HepG2 (cell line): ENCODE measurements at regions not wholly inside any gene's neighbourhood (a gene's known extent, or its start where the extent isn't known, plus 50 kb on each side); places are given as distances from the start of the nearest gene placed in this dataset.

ENCODE experiments used
- ARNTL ChIP-seq: sonication (generic); formaldehyde crosslinking; IDR thresholded peaks from 2 replicates; pipeline ENCODE4 v1.4.0; 2020; ENCODE audit warnings: mild to moderate bottlenecking, missing genetic modification reagents
- CERS6 ChIP-seq: sonication (generic); formaldehyde crosslinking; IDR thresholded peaks from 2 replicates; pipeline ENCODE4 v1.5.0; 2020; ENCODE audit warnings: missing genetic modification reagents
- FOXJ3 ChIP-seq: sonication (generic); formaldehyde crosslinking; IDR thresholded peaks from 2 replicates; pipeline ENCODE4 v1.4.0; 2020; ENCODE audit warnings: missing genetic modification reagents, mild to moderate bottlenecking, borderline replicate concordance
- HDAC2 ChIP-seq: sonication (generic); formaldehyde crosslinking; IDR thresholded peaks from 2 replicates; pipeline ENCODE4 v1.4.0; 2020; ENCODE audit warnings: missing genetic modification reagents
- HMGA1 ChIP-seq: sonication (generic); formaldehyde crosslinking; conservative IDR thresholded peaks from 2 replicates; pipeline ENCODE4 v1.4.0; 2020; ENCODE audit warnings: missing genetic modification reagents
- HNRNPK ChIP-seq: fragments of 200-400 bp; formaldehyde crosslinking; IDR thresholded peaks from 2 replicates; pipeline ENCODE4 v1.6.1; 2018; ENCODE audit warnings: low read length, low read depth, moderate library complexity, mild to moderate bottlenecking; ENCODE audit not compliant: poor library complexity, severe bottlenecking
- HNRNPUL1 ChIP-seq: fragments of 200-400 bp; formaldehyde crosslinking; IDR thresholded peaks from 2 replicates; pipeline ENCODE4 v1.6.1; 2017; ENCODE audit warnings: low read depth, mild to moderate bottlenecking, low read length, moderate library complexity
- KDM6A ChIP-seq: IDR thresholded peaks from 2 replicates; pipeline ENCODE4 v1.6.1; 2016; ENCODE audit warnings: low read depth
- MYNN ChIP-seq: sonication (generic); formaldehyde crosslinking; IDR thresholded peaks from 2 replicates; pipeline ENCODE4 v1.4.0; 2020; ENCODE audit warnings: mild to moderate bottlenecking, low read depth, missing genetic modification reagents
- NCOA2 ChIP-seq: sonication (generic); formaldehyde crosslinking; IDR thresholded peaks from 2 replicates; pipeline ENCODE4 v1.8.0; 2022; ENCODE audit warnings: inconsistent platforms
- NCOA5 ChIP-seq: sonication (generic); formaldehyde crosslinking; IDR thresholded peaks from 2 replicates; pipeline ENCODE4 v1.4.0; 2020; ENCODE audit warnings: missing genetic modification reagents
- NCOR1 ChIP-seq: fragments of 200-600 bp; sonication (generic); IDR thresholded peaks from 2 replicates; pipeline ENCODE4 v1.7.0; 2017; ENCODE audit warnings: antibody characterized with exemption, low read length, borderline replicate concordance
- NFE2L1 ChIP-seq: sonication (generic); formaldehyde crosslinking; IDR thresholded peaks from 2 replicates; pipeline ENCODE4 v1.4.0; 2020; ENCODE audit warnings: missing genetic modification reagents, mild to moderate bottlenecking, borderline replicate concordance
- NR2F1 ChIP-seq, 2 experiments: fragments of 450-650 bp in 1 of 2; formaldehyde crosslinking in 1 of 2; IDR thresholded peaks; 2 replicates each; pipeline versions ENCODE4 v1.5.0 to v1.6.1; 2016 to 2020; ENCODE audit warnings: mild to moderate bottlenecking in 1 of 2, missing compliant biosample characterization in 1 of 2, missing genetic modification reagents in 1 of 2, moderate library complexity in 1 of 2
- POGZ ChIP-seq: sonication (generic); formaldehyde crosslinking; IDR thresholded peaks from 2 replicates; pipeline ENCODE4 v1.4.0; 2020; ENCODE audit warnings: mild to moderate bottlenecking, missing genetic modification reagents
- RBAK ChIP-seq: sonication (generic); formaldehyde crosslinking; IDR thresholded peaks from 2 replicates; pipeline ENCODE4 v1.5.1; 2020; ENCODE audit warnings: mild to moderate bottlenecking, missing genetic modification reagents
- RBM39 ChIP-seq: fragments of 200-400 bp; formaldehyde crosslinking; IDR thresholded peaks from one replicate; pipeline ENCODE4 v1.6.1; 2018; ENCODE audit warnings: antibody characterized with exemption, mild to moderate bottlenecking, low read depth, low read length; ENCODE audit not compliant: poor library complexity, severe bottlenecking
- RXRA ChIP-seq: sonication (generic); formaldehyde crosslinking; IDR thresholded peaks from 2 replicates; pipeline ENCODE4 v1.5.1; 2020; ENCODE audit warnings: missing genetic modification reagents
- STAT5B ChIP-seq: sonication (generic); formaldehyde crosslinking; IDR thresholded peaks from 2 replicates; pipeline ENCODE4 v1.4.0; 2020; ENCODE audit warnings: missing genetic modification reagents
- TARDBP ChIP-seq: sonication (generic); formaldehyde crosslinking; IDR thresholded peaks from 2 replicates; pipeline ENCODE4 v1.8.0; 2022; ENCODE audit warnings: mild to moderate bottlenecking, missing genetic modification reagents
- ZC3H4 ChIP-seq: sonication (generic); formaldehyde crosslinking; IDR thresholded peaks from 2 replicates; pipeline ENCODE4 v1.4.0; 2020; ENCODE audit warnings: missing genetic modification reagents, borderline replicate concordance
- ZFP62 ChIP-seq: sonication (generic); formaldehyde crosslinking; IDR thresholded peaks from 2 replicates; pipeline ENCODE4 v1.4.0; 2020; ENCODE audit warnings: missing genetic modification reagents
- ZKSCAN1 ChIP-seq: fragments of 150-350 bp; IDR thresholded peaks from 2 replicates; pipeline ENCODE4 v1.6.1; 2014; ENCODE audit warnings: low read length
- ZNF367 ChIP-seq: sonication (generic); formaldehyde crosslinking; IDR thresholded peaks from 2 replicates; pipeline ENCODE4 v1.4.0; 2020; ENCODE audit warnings: missing genetic modification reagents, borderline replicate concordance
- TF ChIP-seq, protein P1 (sequence below): sonication (generic); formaldehyde crosslinking; IDR thresholded peaks from 2 replicates; pipeline ENCODE4 v1.9.0; 2021; ENCODE audit warnings: missing genetic modification reagents, borderline replicate concordance
- TF ChIP-seq, protein P2 (sequence below): sonication (generic); formaldehyde crosslinking; IDR thresholded peaks from 2 replicates; pipeline ENCODE4 v1.8.1; 2023; ENCODE audit warnings: mild to moderate bottlenecking, missing genetic modification reagents

DNA sequence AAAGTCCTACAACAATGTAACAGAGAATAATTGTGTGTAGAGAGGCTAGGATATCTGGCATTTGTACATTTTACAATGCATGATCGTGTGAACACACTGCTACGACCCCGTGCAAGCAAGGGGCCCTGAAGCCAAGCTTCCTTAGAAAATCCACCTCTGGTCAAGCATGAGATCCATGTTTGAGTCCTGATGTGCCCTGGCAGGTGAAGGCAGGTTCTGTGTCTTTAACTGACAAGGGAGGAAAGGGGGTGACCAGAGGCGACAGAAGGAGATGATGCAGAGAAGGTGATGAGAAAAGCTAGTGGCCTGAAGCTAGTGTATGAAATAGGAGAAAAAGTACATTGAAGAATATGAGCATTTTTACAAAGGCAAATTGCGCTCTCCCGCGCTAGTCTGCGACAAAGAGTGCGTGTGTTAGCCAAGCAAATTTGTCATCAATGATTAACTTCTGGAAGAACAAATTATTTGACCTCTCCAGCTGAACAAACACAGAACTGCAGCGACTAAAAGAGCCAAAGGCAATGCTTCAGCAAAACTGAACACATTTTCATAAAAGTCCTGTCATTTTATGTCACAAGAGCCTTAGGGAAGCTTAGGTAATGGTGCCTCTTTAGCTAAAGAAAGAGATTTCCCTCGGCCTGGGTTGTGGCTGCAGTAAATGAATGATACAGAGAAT is 101.7 kb upstream of the DAPK1 start (continued):
- no peak for TF ChIP-seq HNRNPK
- peak; percentile 82; the same call in 1 of the 2 replicates for TF ChIP-seq NCOR1
- 0 out of 2 replicates have a peak, but pooled peaks have one; percentile 37 for TF ChIP-seq MYNN (CRISPR knock-in tag)
- TF ChIP-seq NR2F1 (CRISPR knock-in tag; IDR thresholded peaks at IDR 0.05): peak; percentile 93 to 100
- TF ChIP-seq, protein P1, sequence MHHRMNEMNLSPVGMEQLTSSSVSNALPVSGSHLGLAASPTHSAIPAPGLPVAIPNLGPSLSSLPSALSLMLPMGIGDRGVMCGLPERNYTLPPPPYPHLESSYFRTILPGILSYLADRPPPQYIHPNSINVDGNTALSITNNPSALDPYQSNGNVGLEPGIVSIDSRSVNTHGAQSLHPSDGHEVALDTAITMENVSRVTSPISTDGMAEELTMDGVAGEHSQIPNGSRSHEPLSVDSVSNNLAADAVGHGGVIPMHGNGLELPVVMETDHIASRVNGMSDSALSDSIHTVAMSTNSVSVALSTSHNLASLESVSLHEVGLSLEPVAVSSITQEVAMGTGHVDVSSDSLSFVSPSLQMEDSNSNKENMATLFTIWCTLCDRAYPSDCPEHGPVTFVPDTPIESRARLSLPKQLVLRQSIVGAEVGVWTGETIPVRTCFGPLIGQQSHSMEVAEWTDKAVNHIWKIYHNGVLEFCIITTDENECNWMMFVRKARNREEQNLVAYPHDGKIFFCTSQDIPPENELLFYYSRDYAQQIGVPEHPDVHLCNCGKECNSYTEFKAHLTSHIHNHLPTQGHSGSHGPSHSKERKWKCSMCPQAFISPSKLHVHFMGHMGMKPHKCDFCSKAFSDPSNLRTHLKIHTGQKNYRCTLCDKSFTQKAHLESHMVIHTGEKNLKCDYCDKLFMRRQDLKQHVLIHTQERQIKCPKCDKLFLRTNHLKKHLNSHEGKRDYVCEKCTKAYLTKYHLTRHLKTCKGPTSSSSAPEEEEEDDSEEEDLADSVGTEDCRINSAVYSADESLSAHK (CRISPR knock-in tag): no peak
- no peak for TF ChIP-seq RBAK (CRISPR knock-in tag)
- TF ChIP-seq POGZ (CRISPR knock-in tag): 0 out of 2 replicates have a peak, but pooled peaks have one; percentile 18
- TF ChIP-seq HMGA1 (CRISPR knock-in tag): no peak
- peak; percentile 63 for TF ChIP-seq NCOA2 (CRISPR knock-in tag)
- TF ChIP-seq HNRNPUL1: peak; percentile 88
- peak; percentile 64; the same call in 1 of the 2 replicates for TF ChIP-seq FOXJ3
- TF ChIP-seq, protein P2, sequence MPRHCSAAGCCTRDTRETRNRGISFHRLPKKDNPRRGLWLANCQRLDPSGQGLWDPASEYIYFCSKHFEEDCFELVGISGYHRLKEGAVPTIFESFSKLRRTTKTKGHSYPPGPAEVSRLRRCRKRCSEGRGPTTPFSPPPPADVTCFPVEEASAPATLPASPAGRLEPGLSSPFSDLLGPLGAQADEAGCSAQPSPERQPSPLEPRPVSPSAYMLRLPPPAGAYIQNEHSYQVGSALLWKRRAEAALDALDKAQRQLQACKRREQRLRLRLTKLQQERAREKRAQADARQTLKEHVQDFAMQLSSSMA (CRISPR knock-in tag): no peak
- TF ChIP-seq KDM6A (CRISPR knock-in tag): no peak
- no peak for TF ChIP-seq NCOA5 (CRISPR knock-in tag)
- no peak for TF ChIP-seq ZKSCAN1
- peak; percentile 46; the same call in 1 of the 2 replicates for TF ChIP-seq TARDBP (CRISPR knock-in tag)
- no peak for TF ChIP-seq ZFP62 (CRISPR knock-in tag)
- TF ChIP-seq ARNTL: no peak
- TF ChIP-seq RXRA (CRISPR knock-in tag): no peak
- no peak for TF ChIP-seq RBM39
- TF ChIP-seq STAT5B: no peak
- no peak for TF ChIP-seq ZC3H4 (CRISPR knock-in tag)
- peak; percentile 73 for TF ChIP-seq HDAC2
- no peak for TF ChIP-seq NFE2L1 (CRISPR knock-in tag)
- no peak for TF ChIP-seq ZNF367 (CRISPR knock-in tag)
- TF ChIP-seq CERS6: no peak
